Astrocyte (in vitro differentiated cells and primary cell): ENCODE measurements at regions not wholly inside any gene's neighbourhood (a gene's known extent, or its start where the extent isn't known, plus 50 kb on each side); places are given as distances from the start of the nearest gene placed in this dataset.

Source experiments
- DNase-seq: peaks from one replicate; pipeline ENCODE4 v3.0.0-alpha.2; 2010; ENCODE audit warnings: low read depth
- FAIRE-seq: peaks from 2 replicates; lab custom pipeline; 2011; peaks lifted over from hg19 to GRCh38; lab: Jason Lieb, UNC
- H2AFZ ChIP-seq: 2 replicates; pipeline ENCODE4 v1.6.0; 2012; ENCODE audit warnings: low read depth, low read length, inconsistent platforms
- H3K27ac ChIP-seq: 2 replicates; pipeline ENCODE4 v1.5.1; 2011; ENCODE audit warnings: low read depth, low read length, inconsistent platforms
- H3K27me3 ChIP-seq: 2 replicates; pipeline ENCODE4 v1.6.0; 2011; ENCODE audit warnings: low read length, inconsistent platforms; ENCODE audit not compliant: insufficient read depth
- H3K36me3 ChIP-seq: 2 replicates; pipeline ENCODE4 v1.5.1; 2011; ENCODE audit warnings: low read length, inconsistent platforms; ENCODE audit not compliant: insufficient read depth
- H3K4me1 ChIP-seq: 2 replicates; pipeline ENCODE4 v1.5.1; 2011; ENCODE audit warnings: low read length, inconsistent platforms; ENCODE audit not compliant: insufficient read depth
- H3K4me2 ChIP-seq: 2 replicates; pipeline ENCODE4 v1.6.0; 2012; ENCODE audit warnings: low read length, inconsistent platforms
- H3K4me3 ChIP-seq: 2 replicates; pipeline ENCODE4 v1.5.1; 2011; ENCODE audit warnings: low read depth, mild to moderate bottlenecking, low read length, inconsistent platforms; ENCODE audit not compliant: insufficient read depth
- H3K79me2 ChIP-seq: 2 replicates; pipeline ENCODE4 v1.6.0; 2012; ENCODE audit warnings: mild to moderate bottlenecking, low read length, inconsistent platforms; ENCODE audit not compliant: insufficient read depth
- H3K9ac ChIP-seq: 2 replicates; pipeline ENCODE4 v1.6.0; 2012; ENCODE audit warnings: mild to moderate bottlenecking, low read length, inconsistent platforms
- H3K9me3 ChIP-seq: 2 replicates; pipeline ENCODE4 v1.5.1; 2012; ENCODE audit warnings: low read depth, mild to moderate bottlenecking, low read length, inconsistent platforms; ENCODE audit not compliant: insufficient read depth
- H4K20me1 ChIP-seq: 2 replicates; pipeline ENCODE4 v1.6.0; 2012; ENCODE audit warnings: low read length, inconsistent platforms; ENCODE audit not compliant: insufficient read depth
- H3K27ac Mint-ChIP-seq: one replicate; pipeline ENCODE4 v1.8.0; 2021; ENCODE audit warnings: mild to moderate bottlenecking, mixed read lengths; ENCODE audit not compliant: unreplicated experiment
- H3K27me3 Mint-ChIP-seq: one replicate; pipeline ENCODE4 v1.8.0; 2021; ENCODE audit warnings: low read depth, mixed read lengths; ENCODE audit not compliant: unreplicated experiment
- H3K36me3 Mint-ChIP-seq: one replicate; pipeline ENCODE4 v1.8.0; 2021; ENCODE audit warnings: low read depth, mixed read lengths; ENCODE audit not compliant: unreplicated experiment
- H3K4me1 Mint-ChIP-seq: one replicate; pipeline ENCODE4 v1.8.0; 2021; ENCODE audit warnings: low read depth, mixed read lengths; ENCODE audit not compliant: unreplicated experiment
- H3K4me3 Mint-ChIP-seq: one replicate; pipeline ENCODE4 v1.8.0; 2021; ENCODE audit warnings: mild to moderate bottlenecking, moderate library complexity, mixed read lengths; ENCODE audit not compliant: unreplicated experiment
- H3K9me3 Mint-ChIP-seq: one replicate; pipeline ENCODE4 v1.8.0; 2021; ENCODE audit warnings: mild to moderate bottlenecking, mixed read lengths; ENCODE audit not compliant: unreplicated experiment
- EZH2 ChIP-seq: IDR thresholded peaks from 2 replicates; pipeline ENCODE4 v1.6.1; 2012; ENCODE audit warnings: mild to moderate bottlenecking, low read length, inconsistent platforms; ENCODE audit not compliant: insufficient read depth
- TF ChIP-seq, protein P1 (sequence below): IDR thresholded peaks from 2 replicates; pipeline ENCODE4 v1.5.1; 2011; ENCODE audit warnings: low read depth, mild to moderate bottlenecking, inconsistent platforms, low read length, moderate library complexity; ENCODE audit not compliant: insufficient read depth

GRCh38 chr11:90846628-90847027 lies 623.8 kb upstream of the CHORDC1 start:
- H3K4me3 ChIP-seq, result no peak overlapping the region
- H4K20me1 ChIP-seq, result no peaks in the 10 kb centered on the region
- DNase-seq (no peak), FAIRE-seq (no peak)
- no peak overlapping the region for H3K4me3 Mint-ChIP-seq
- H3K4me1 Mint-ChIP-seq, result no peaks in the 10 kb centered on the region
- no peak overlapping the region for H2AFZ ChIP-seq
- no peaks in the 10 kb centered on the region for H3K79me2 ChIP-seq
- H3K27ac Mint-ChIP-seq, result no peak overlapping the region
- no peak overlapping the region for H3K27ac ChIP-seq
- no peaks in the 10 kb centered on the region for H3K4me1 ChIP-seq
- H3K27me3 ChIP-seq, result no peaks in the 10 kb centered on the region
- H3K9ac ChIP-seq, result no peak overlapping the region
- H3K4me2 ChIP-seq, result no peak overlapping the region
- H3K27me3 Mint-ChIP-seq, result no peaks in the 10 kb centered on the region
- H3K36me3 ChIP-seq, result no peaks in the 10 kb centered on the region
- no peaks in the 10 kb centered on the region for H3K9me3 Mint-ChIP-seq
- TF ChIP-seq, protein P1, sequence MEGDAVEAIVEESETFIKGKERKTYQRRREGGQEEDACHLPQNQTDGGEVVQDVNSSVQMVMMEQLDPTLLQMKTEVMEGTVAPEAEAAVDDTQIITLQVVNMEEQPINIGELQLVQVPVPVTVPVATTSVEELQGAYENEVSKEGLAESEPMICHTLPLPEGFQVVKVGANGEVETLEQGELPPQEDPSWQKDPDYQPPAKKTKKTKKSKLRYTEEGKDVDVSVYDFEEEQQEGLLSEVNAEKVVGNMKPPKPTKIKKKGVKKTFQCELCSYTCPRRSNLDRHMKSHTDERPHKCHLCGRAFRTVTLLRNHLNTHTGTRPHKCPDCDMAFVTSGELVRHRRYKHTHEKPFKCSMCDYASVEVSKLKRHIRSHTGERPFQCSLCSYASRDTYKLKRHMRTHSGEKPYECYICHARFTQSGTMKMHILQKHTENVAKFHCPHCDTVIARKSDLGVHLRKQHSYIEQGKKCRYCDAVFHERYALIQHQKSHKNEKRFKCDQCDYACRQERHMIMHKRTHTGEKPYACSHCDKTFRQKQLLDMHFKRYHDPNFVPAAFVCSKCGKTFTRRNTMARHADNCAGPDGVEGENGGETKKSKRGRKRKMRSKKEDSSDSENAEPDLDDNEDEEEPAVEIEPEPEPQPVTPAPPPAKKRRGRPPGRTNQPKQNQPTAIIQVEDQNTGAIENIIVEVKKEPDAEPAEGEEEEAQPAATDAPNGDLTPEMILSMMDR, result no peak
- no peak for TF ChIP-seq EZH2
- H3K36me3 Mint-ChIP-seq, result no peaks in the 10 kb centered on the region
- no peaks in the 10 kb centered on the region for H3K9me3 ChIP-seq

GRCh38 chr11:90845799-90846198 lies 623.0 kb upstream of the CHORDC1 start:
- Histone ChIP-seq H3K36me3 (no peaks in the 10 kb centered on the region), H3K4me1 (no peaks in the 10 kb centered on the region), H3K4me3 (no peak overlapping the region), H3K27ac (no peak overlapping the region), H4K20me1 (no peaks in the 10 kb centered on the region), H3K79me2 (no peaks in the 10 kb centered on the region), H3K27me3 (no peaks in the 10 kb centered on the region), H3K9me3 (no peaks in the 10 kb centered on the region), H3K9ac (no peak overlapping the region), H3K4me2 (no peak overlapping the region), H2AFZ (no peak overlapping the region)
- Mint-ChIP-seq H3K4me3 (no peak overlapping the region), H3K36me3 (no peaks in the 10 kb centered on the region), H3K27me3 (no peaks in the 10 kb centered on the region), H3K4me1 (no peaks in the 10 kb centered on the region), H3K27ac (no peak overlapping the region), H3K9me3 (no peaks in the 10 kb centered on the region)
- TF ChIP-seq EZH2, result no peak
- TF ChIP-seq, protein P1, result no peak
- DNase-seq (no peak), FAIRE-seq (no peak)

DNA sequence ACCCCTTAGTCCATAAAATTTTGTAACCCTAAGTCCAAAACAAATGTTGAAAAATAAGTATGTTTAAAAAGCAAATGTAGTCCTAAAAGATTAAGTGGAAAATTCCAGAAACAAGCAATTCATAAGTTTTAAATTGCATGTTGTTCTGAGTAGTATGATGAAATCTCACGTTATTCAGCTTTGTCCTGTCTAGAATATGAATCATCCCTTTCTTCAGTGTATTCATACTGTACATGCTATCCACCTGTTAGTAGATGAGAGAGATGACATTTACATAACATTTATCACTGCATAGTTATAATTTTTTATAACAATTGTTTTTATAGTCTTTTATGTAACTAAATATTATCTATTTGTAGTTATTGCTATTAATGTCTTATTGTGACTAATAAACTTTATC lies 622.3 kb upstream of the CHORDC1 start:
- H3K27ac ChIP-seq, result no peak overlapping the region
- no peak for FAIRE-seq
- H2AFZ ChIP-seq, result no peak overlapping the region
- Mint-ChIP-seq H3K27ac (no peak overlapping the region), H3K4me3 (no peak overlapping the region), H3K36me3 (no peaks in the 10 kb centered on the region), H3K4me1 (no peaks in the 10 kb centered on the region), H3K9me3 (no peaks in the 10 kb centered on the region), H3K27me3 (no peaks in the 10 kb centered on the region)
- H3K4me3 ChIP-seq, result no peak overlapping the region
- no peaks in the 10 kb centered on the region for H3K27me3 ChIP-seq
- H3K4me2 ChIP-seq, result no peak overlapping the region
- no peak overlapping the region for H3K9ac ChIP-seq
- no peaks in the 10 kb centered on the region for H3K36me3 ChIP-seq
- no peaks in the 10 kb centered on the region for H3K79me2 ChIP-seq
- no peaks in the 10 kb centered on the region for H3K9me3 ChIP-seq
- H4K20me1 ChIP-seq, result no peaks in the 10 kb centered on the region
- no peaks in the 10 kb centered on the region for H3K4me1 ChIP-seq
- no peak for DNase-seq
- TF ChIP-seq EZH2, result no peak
- TF ChIP-seq, protein P1, result no peak
